GM23338 (cell line): ENCODE measurements at regions not wholly inside any gene's neighbourhood (a gene's known extent, or its start where the extent isn't known, plus 50 kb on each side); places are given as distances from the start of the nearest gene placed in this dataset.

Source experiments
- ATAC-seq: fragments of 200-7000 bp; cut with Tn5 transposase; 3 replicates; pipeline ENCODE4 v1.9.1; 2020
- DNase-seq: peaks from one replicate; pipeline ENCODE4 v3.0.0-alpha.2; 2015; ENCODE audit warnings: low spot score
- H2AFZ ChIP-seq: fragments of 200-600 bp; sonication (generic); 2 replicates; pipeline ENCODE4 v1.8.0; 2016; ENCODE audit warnings: antibody characterized with exemption, mild to moderate bottlenecking, moderate library complexity
- H3F3A ChIP-seq: fragments of 200-600 bp; sonication (generic); replicated peaks from 2 replicates; pipeline ENCODE4 v1.8.0; 2017; ENCODE audit warnings: antibody characterized with exemption, mixed run types, low read depth
- H3K27ac ChIP-seq: fragments of 200-600 bp; sonication (generic); 2 replicates; pipeline ENCODE4 v1.6.1; 2016; ENCODE audit warnings: low read depth
- H3K27me3 ChIP-seq: fragments of 200-600 bp; sonication (generic); 2 replicates; pipeline ENCODE4 v1.8.0; 2016; ENCODE audit warnings: mild to moderate bottlenecking, mixed run types, moderate library complexity; ENCODE audit not compliant: insufficient read depth
- H3K36me3 ChIP-seq: fragments of 200-600 bp; sonication (generic); 2 replicates; pipeline ENCODE4 v1.8.0; 2016; ENCODE audit warnings: mild to moderate bottlenecking; ENCODE audit not compliant: insufficient read depth
- H3K4me1 ChIP-seq: fragments of 200-600 bp; sonication (generic); 2 replicates; pipeline ENCODE4 v1.8.0; 2016; ENCODE audit warnings: mild to moderate bottlenecking, moderate library complexity; ENCODE audit not compliant: insufficient read depth
- H3K4me2 ChIP-seq: fragments of 200-600 bp; sonication (generic); 2 replicates; pipeline ENCODE4 v1.7.1; 2017; ENCODE audit warnings: mixed run types
- H3K4me3 ChIP-seq: fragments of 200-600 bp; sonication (generic); 2 replicates; pipeline ENCODE4 v1.6.1; 2016; ENCODE audit warnings: mixed run types
- H3K79me2 ChIP-seq: fragments of 200-600 bp; sonication (generic); replicated peaks from 2 replicates; pipeline ENCODE4 v1.8.0; 2017; ENCODE audit warnings: mild to moderate bottlenecking; ENCODE audit not compliant: insufficient read depth
- H3K9me2 ChIP-seq: fragments of 200-600 bp; sonication (generic); 2 replicates; pipeline ENCODE4 v1.8.0; 2017; ENCODE audit not compliant: insufficient read depth
- H4K20me1 ChIP-seq: fragments of 200-600 bp; sonication (generic); replicated peaks from 2 replicates; pipeline ENCODE4 v1.8.0; 2017; ENCODE audit warnings: mild to moderate bottlenecking; ENCODE audit not compliant: insufficient read depth
- H3K27ac Mint-ChIP-seq: 2 replicates; pipeline ENCODE4 v1.8.0; 2020; ENCODE audit warnings: inconsistent platforms, mild to moderate bottlenecking, moderate library complexity, mixed read lengths
- H3K27me3 Mint-ChIP-seq: 3 replicates; pipeline ENCODE4 v1.8.0; 2022; ENCODE audit warnings: low read depth, mild to moderate bottlenecking, moderate library complexity, mixed read lengths, inconsistent platforms; ENCODE audit not compliant: insufficient read depth, poor library complexity
- H3K36me3 Mint-ChIP-seq: 3 replicates; pipeline ENCODE4 v1.8.0; 2021; ENCODE audit warnings: low read depth, mild to moderate bottlenecking, inconsistent platforms, moderate library complexity, mixed read lengths
- H3K4me1 Mint-ChIP-seq: 3 replicates; pipeline ENCODE4 v1.8.0; 2020; ENCODE audit warnings: mild to moderate bottlenecking, inconsistent platforms, mixed read lengths
- H3K4me3 Mint-ChIP-seq: 3 replicates; pipeline ENCODE4 v1.8.0; 2021; ENCODE audit warnings: moderate library complexity, mild to moderate bottlenecking, inconsistent platforms, mixed read lengths
- H3K9me3 Mint-ChIP-seq: 3 replicates; pipeline ENCODE4 v1.8.0; 2020; ENCODE audit warnings: moderate library complexity, mild to moderate bottlenecking, inconsistent platforms, mixed read lengths
- CREB1 ChIP-seq: fragments of 250-450 bp; sonication (Bioruptor Pico); IDR thresholded peaks from 2 replicates; pipeline ENCODE4 v1.5.0; 2020; ENCODE audit warnings: low read depth, mild to moderate bottlenecking, moderate library complexity
- EZH2 ChIP-seq: fragments of 200-600 bp; sonication (generic); IDR thresholded peaks from one replicate; pipeline ENCODE4 v1.8.0; 2017; ENCODE audit warnings: antibody characterized with exemption, mild to moderate bottlenecking, low read depth; ENCODE audit not compliant: unreplicated experiment
- JUNB ChIP-seq: IDR thresholded peaks from one replicate; pipeline ENCODE4 v1.6.1; 2016; ENCODE audit warnings: antibody characterized with exemption; ENCODE audit not compliant: unreplicated experiment
- NANOG ChIP-seq: IDR thresholded peaks from 2 replicates; pipeline ENCODE4 v1.6.1; 2016; ENCODE audit warnings: antibody characterized with exemption, borderline replicate concordance
- POLR2AphosphoS5 ChIP-seq: IDR thresholded peaks from 2 replicates; pipeline ENCODE4 v1.6.1; 2016; ENCODE audit warnings: antibody characterized with exemption, low read depth
- STAT1 ChIP-seq: IDR thresholded peaks from one replicate; pipeline ENCODE4 v1.6.1; 2016; ENCODE audit warnings: antibody characterized with exemption; ENCODE audit not compliant: unreplicated experiment
- ZNF114 ChIP-seq: fragments of 250-450 bp; sonication (Bioruptor Pico); IDR thresholded peaks from 2 replicates; pipeline ENCODE4 v1.5.0; 2020; ENCODE audit warnings: mild to moderate bottlenecking, moderate library complexity
- TF ChIP-seq, protein P1 (sequence below), 2 experiments: fragments of 200-600 bp in 1 of 2; sonication (generic) in 1 of 2; conservative IDR thresholded peaks; 2 replicates each; pipeline versions ENCODE4 v1.5.1 to v1.6.1; 2016 to 2017; ENCODE audit warnings: antibody characterized with exemption in 2 of 2, low read depth in 2 of 2, mild to moderate bottlenecking in 2 of 2, moderate library complexity in 1 of 2
- TF ChIP-seq, protein P2 (sequence below): fragments of 250-450 bp; sonication (Bioruptor Pico); IDR thresholded peaks from 2 replicates; pipeline ENCODE4 v1.5.0; 2020; ENCODE audit warnings: mild to moderate bottlenecking, moderate library complexity
- TF ChIP-seq, protein P3 (sequence below): IDR thresholded peaks from 2 replicates; pipeline ENCODE4 v1.6.1; 2016; ENCODE audit warnings: antibody characterized with exemption

DNA sequence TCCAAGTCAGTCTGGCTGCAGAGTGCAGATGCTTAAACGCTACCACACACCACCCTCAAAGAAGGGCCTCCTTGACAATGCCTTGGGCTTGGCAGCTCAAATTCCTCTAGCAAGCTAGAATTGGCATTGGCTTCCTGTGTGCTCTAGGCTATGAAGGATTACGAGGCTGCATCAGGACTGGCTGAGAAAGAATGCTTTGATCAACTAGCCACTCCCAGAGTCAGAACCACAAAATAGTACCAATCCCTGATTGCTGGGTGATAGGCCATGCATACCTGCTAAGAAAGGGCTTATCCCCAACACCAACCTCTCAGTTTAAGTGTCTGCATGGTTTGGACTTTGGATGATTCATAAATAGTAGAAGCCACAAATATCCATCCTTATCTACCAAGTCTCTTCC, 504.9 kb downstream of the OMA1 start:
- DNase-seq (peak; percentile 10), ATAC-seq (no peak)
- Mint-ChIP-seq H3K36me3 (no peaks in the 10 kb centered on the region), H3K4me3 (no peak overlapping the region), H3K27me3 (no peaks in the 10 kb centered on the region), H3K27ac (no peak overlapping the region), H3K9me3 (no peaks in the 10 kb centered on the region; the same call in 2 of the 3 replicates), H3K4me1 (peaks cover 25% of the 10 kb centered on the region)
- Histone ChIP-seq H2AFZ (no peak overlapping the region), H3K4me2 (no peak overlapping the region), H3K27ac (no peak overlapping the region), H3K4me3 (no peak overlapping the region), H3K27me3 (no peaks in the 10 kb centered on the region), H3K36me3 (no peaks in the 10 kb centered on the region), H3K79me2 (no peaks in the 10 kb centered on the region), H4K20me1 (no peaks in the 10 kb centered on the region), H3K4me1 (peaks cover 5% of the 10 kb centered on the region; the same call in 1 of the 2 replicates), H3F3A (no peaks in the 10 kb centered on the region), H3K9me2 (no peaks in the 10 kb centered on the region)
- TF ChIP-seq CREB1 (no peak), EZH2 (no peak), NANOG (no peak), POLR2AphosphoS5 (no peak), ZNF114 (CRISPR knock-in tag) (no peak), JUNB (no peak), STAT1 (no peak)
- TF ChIP-seq, protein P1, sequence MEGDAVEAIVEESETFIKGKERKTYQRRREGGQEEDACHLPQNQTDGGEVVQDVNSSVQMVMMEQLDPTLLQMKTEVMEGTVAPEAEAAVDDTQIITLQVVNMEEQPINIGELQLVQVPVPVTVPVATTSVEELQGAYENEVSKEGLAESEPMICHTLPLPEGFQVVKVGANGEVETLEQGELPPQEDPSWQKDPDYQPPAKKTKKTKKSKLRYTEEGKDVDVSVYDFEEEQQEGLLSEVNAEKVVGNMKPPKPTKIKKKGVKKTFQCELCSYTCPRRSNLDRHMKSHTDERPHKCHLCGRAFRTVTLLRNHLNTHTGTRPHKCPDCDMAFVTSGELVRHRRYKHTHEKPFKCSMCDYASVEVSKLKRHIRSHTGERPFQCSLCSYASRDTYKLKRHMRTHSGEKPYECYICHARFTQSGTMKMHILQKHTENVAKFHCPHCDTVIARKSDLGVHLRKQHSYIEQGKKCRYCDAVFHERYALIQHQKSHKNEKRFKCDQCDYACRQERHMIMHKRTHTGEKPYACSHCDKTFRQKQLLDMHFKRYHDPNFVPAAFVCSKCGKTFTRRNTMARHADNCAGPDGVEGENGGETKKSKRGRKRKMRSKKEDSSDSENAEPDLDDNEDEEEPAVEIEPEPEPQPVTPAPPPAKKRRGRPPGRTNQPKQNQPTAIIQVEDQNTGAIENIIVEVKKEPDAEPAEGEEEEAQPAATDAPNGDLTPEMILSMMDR (conservative IDR thresholded peaks at IDR 0.05; ENCODE audit: low read depth in 2 of 2), result no peak
- TF ChIP-seq, protein P2, sequence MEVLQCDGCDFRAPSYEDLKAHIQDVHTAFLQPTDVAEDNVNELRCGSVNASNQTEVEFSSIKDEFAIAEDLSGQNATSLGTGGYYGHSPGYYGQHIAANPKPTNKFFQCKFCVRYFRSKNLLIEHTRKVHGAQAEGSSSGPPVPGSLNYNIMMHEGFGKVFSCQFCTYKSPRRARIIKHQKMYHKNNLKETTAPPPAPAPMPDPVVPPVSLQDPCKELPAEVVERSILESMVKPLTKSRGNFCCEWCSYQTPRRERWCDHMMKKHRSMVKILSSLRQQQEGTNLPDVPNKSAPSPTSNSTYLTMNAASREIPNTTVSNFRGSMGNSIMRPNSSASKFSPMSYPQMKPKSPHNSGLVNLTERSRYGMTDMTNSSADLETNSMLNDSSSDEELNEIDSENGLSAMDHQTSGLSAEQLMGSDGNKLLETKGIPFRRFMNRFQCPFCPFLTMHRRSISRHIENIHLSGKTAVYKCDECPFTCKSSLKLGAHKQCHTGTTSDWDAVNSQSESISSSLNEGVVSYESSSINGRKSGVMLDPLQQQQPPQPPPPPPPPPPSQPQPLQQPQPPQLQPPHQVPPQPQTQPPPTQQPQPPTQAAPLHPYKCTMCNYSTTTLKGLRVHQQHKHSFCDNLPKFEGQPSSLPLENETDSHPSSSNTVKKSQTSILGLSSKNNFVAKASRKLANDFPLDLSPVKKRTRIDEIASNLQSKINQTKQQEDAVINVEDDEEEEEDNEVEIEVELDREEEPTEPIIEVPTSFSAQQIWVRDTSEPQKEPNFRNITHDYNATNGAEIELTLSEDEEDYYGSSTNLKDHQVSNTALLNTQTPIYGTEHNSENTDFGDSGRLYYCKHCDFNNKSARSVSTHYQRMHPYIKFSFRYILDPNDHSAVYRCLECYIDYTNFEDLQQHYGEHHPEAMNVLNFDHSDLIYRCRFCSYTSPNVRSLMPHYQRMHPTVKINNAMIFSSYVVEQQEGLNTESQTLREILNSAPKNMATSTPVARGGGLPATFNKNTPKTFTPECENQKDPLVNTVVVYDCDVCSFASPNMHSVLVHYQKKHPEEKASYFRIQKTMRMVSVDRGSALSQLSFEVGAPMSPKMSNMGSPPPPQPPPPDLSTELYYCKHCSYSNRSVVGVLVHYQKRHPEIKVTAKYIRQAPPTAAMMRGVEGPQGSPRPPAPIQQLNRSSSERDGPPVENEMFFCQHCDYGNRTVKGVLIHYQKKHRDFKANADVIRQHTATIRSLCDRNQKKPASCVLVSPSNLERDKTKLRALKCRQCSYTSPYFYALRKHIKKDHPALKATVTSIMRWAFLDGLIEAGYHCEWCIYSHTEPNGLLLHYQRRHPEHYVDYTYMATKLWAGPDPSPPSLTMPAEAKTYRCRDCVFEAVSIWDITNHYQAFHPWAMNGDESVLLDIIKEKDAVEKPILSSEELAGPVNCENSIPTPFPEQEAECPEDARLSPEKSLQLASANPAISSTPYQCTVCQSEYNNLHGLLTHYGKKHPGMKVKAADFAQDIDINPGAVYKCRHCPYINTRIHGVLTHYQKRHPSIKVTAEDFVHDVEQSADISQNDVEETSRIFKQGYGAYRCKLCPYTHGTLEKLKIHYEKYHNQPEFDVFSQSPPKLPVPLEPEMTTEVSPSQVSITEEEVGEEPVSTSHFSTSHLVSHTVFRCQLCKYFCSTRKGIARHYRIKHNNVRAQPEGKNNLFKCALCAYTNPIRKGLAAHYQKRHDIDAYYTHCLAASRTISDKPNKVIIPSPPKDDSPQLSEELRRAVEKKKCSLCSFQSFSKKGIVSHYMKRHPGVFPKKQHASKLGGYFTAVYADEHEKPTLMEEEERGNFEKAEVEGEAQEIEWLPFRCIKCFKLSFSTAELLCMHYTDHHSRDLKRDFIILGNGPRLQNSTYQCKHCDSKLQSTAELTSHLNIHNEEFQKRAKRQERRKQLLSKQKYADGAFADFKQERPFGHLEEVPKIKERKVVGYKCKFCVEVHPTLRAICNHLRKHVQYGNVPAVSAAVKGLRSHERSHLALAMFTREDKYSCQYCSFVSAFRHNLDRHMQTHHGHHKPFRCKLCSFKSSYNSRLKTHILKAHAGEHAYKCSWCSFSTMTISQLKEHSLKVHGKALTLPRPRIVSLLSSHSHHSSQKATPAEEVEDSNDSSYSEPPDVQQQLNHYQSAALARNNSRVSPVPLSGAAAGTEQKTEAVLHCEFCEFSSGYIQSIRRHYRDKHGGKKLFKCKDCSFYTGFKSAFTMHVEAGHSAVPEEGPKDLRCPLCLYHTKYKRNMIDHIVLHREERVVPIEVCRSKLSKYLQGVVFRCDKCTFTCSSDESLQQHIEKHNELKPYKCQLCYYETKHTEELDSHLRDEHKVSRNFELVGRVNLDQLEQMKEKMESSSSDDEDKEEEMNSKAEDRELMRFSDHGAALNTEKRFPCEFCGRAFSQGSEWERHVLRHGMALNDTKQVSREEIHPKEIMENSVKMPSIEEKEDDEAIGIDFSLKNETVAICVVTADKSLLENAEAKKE (CRISPR knock-in tag), result no peak
- TF ChIP-seq, protein P3, sequence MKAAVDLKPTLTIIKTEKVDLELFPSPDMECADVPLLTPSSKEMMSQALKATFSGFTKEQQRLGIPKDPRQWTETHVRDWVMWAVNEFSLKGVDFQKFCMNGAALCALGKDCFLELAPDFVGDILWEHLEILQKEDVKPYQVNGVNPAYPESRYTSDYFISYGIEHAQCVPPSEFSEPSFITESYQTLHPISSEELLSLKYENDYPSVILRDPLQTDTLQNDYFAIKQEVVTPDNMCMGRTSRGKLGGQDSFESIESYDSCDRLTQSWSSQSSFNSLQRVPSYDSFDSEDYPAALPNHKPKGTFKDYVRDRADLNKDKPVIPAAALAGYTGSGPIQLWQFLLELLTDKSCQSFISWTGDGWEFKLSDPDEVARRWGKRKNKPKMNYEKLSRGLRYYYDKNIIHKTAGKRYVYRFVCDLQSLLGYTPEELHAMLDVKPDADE, result no peak
